ENCODE measurements at regions not wholly inside any gene's neighbourhood (a gene's known extent, or its start where the extent isn't known, plus 50 kb on each side); places are given as distances from the start of the nearest gene placed in this dataset.

DNA sequence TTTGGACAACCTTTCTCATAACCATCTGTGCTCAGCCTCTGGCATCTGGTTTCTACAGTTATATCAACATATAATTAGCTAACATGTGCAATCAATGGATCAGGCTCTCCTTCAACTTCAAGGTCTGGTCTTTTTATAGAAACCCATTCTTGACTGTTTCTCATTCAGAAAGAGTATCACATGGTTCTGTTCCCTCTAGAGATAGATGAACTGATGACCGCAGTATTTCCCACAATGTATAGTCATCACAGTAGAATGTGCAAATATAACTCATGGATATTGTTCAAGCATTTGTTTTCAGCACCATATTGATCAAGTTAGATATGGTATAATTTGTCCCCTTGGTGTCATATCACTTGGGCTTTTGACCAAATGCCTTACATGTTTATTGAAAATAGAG is 656.2 kb downstream of the FRK start:
- TF ChIP-seq, protein P1, sequence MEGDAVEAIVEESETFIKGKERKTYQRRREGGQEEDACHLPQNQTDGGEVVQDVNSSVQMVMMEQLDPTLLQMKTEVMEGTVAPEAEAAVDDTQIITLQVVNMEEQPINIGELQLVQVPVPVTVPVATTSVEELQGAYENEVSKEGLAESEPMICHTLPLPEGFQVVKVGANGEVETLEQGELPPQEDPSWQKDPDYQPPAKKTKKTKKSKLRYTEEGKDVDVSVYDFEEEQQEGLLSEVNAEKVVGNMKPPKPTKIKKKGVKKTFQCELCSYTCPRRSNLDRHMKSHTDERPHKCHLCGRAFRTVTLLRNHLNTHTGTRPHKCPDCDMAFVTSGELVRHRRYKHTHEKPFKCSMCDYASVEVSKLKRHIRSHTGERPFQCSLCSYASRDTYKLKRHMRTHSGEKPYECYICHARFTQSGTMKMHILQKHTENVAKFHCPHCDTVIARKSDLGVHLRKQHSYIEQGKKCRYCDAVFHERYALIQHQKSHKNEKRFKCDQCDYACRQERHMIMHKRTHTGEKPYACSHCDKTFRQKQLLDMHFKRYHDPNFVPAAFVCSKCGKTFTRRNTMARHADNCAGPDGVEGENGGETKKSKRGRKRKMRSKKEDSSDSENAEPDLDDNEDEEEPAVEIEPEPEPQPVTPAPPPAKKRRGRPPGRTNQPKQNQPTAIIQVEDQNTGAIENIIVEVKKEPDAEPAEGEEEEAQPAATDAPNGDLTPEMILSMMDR (IDR thresholded peaks at IDR 0.05 in 8 of 11, conservative IDR thresholded peaks at IDR 0.05 in 3 of 11): no peak
- no peak for TF ChIP-seq POLR2A (IDR thresholded peaks at IDR 0.05)
- no peak for TF ChIP-seq POLR2AphosphoS5 (IDR thresholded peaks at IDR 0.05)
